Peyer's patch (tissue), 4 donors: ENCODE measurements at regions not wholly inside any gene's neighbourhood (a gene's known extent, or its start where the extent isn't known, plus 50 kb on each side); places are given as distances from the start of the nearest gene placed in this dataset.

Experiments used
- DNase-seq, 3 donors: peaks; one replicate each; pipeline ENCODE4 v3.0.0-alpha.2; 2017 to 2019
- H3K27ac ChIP-seq, 4 donors: fragments of 200-600 bp; sonication (generic); one replicate each; pipeline ENCODE4 v1.5.1; 2016 to 2019
- H3K27me3 ChIP-seq, 2 donors: fragments of 200-600 bp; sonication (generic); one replicate each; pipeline ENCODE4 v1.5.1; 2019
- H3K36me3 ChIP-seq, 3 donors: fragments of 200-600 bp; sonication (generic); one replicate each; pipeline ENCODE4 v1.5.1; 2016 to 2019
- H3K4me1 ChIP-seq, 4 donors: fragments of 200-600 bp; sonication (generic); one replicate each; pipeline ENCODE4 v1.5.1; 2016 to 2019
- H3K4me3 ChIP-seq, 4 donors: fragments of 200-600 bp; sonication (generic); 1 replicate in 3 of 4; 2 replicates in 1 of 4; pipeline ENCODE4 v1.5.1; 2016 to 2019; ENCODE audit warnings: mild to moderate bottlenecking in 1 of 4
- H3K9me3 ChIP-seq, 4 donors: fragments of 200-600 bp; sonication (generic); one replicate each; pipeline ENCODE4 v1.5.1; 2016 to 2019; ENCODE audit warnings: mild to moderate bottlenecking in 1 of 4
- POLR2A ChIP-seq, 2 donors: fragments of 450-650 bp; IDR thresholded peaks; one replicate each; pipeline ENCODE4 v1.5.1; 2017; ENCODE audit warnings: antibody characterized with exemption in 2 of 2, mild to moderate bottlenecking in 2 of 2, moderate library complexity in 2 of 2
- TF ChIP-seq, protein P1 (sequence below), 6 experiments: fragments of 450-650 bp in 4 of 6; fragments of 200-600 bp in 2 of 6; sonication (generic) in 1 of 6; IDR thresholded peaks; one replicate each; pipeline ENCODE4 v1.5.1; 2017 to 2019; ENCODE audit warnings: antibody characterized with exemption in 6 of 6, mild to moderate bottlenecking in 3 of 6, moderate library complexity in 1 of 6

DNA sequence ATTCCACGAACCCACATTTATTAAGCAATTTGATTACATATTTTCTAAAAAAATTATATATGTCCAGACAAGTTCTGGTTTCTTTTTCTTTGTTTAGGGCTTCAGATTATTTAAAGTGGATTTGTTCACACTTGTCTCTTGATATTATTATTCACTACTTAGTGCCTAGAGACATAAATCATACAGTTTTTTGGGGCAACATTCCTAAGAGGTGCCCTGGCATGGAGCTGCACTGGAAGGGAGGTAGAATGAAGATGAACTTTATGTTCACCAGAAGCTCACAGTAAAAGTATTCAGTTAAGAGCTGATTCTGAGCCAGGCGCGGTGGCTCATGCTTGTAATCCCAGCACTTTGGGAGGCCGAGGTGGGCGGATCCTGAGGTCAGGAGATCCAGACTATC is 762.7 kb upstream of the TMEFF2 start:
- no peaks in the 10 kb centered on the region for H3K4me1 ChIP-seq
- no peaks in the 10 kb centered on the region for H3K27me3 ChIP-seq
- DNase-seq, result no peak
- no peak overlapping the region for H3K4me3 ChIP-seq
- no peaks in the 10 kb centered on the region for H3K36me3 ChIP-seq
- no peak overlapping the region for H3K27ac ChIP-seq
- peaks cover 0 to 3% (median 0%) of the 10 kb centered on the region in 4 donors for H3K9me3 ChIP-seq
- TF ChIP-seq, protein P1, sequence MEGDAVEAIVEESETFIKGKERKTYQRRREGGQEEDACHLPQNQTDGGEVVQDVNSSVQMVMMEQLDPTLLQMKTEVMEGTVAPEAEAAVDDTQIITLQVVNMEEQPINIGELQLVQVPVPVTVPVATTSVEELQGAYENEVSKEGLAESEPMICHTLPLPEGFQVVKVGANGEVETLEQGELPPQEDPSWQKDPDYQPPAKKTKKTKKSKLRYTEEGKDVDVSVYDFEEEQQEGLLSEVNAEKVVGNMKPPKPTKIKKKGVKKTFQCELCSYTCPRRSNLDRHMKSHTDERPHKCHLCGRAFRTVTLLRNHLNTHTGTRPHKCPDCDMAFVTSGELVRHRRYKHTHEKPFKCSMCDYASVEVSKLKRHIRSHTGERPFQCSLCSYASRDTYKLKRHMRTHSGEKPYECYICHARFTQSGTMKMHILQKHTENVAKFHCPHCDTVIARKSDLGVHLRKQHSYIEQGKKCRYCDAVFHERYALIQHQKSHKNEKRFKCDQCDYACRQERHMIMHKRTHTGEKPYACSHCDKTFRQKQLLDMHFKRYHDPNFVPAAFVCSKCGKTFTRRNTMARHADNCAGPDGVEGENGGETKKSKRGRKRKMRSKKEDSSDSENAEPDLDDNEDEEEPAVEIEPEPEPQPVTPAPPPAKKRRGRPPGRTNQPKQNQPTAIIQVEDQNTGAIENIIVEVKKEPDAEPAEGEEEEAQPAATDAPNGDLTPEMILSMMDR (IDR thresholded peaks at IDR 0.05), result no peak

DNA sequence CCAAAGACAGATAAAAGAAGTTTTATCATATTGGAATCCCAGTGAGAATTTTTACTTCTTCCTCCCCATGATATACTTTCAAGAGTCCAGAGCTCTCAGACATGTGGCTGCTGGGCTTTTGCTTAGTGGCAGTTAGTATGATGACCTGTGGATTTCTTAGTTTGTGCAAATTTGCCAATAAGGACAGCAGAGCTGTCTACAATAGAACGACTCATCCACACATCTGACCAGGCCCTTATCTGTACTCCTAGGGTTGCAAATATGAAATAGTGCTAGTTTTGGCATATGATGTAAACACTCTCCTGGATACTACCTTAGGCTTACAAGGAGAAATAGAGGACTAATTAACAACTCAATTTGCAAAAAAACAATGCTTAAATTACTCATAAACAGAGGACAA is 758.4 kb upstream of the TMEFF2 start:
- TF ChIP-seq, protein P1 (IDR thresholded peaks at IDR 0.05), result no peak
- no peak for TF ChIP-seq POLR2A (IDR thresholded peaks at IDR 0.05)
- no peaks in the 10 kb centered on the region for H3K4me1 ChIP-seq

GRCh38 chr2:192952245-192952644 is 757.5 kb upstream of the TMEFF2 start:
- Histone ChIP-seq H3K27me3 (no peaks in the 10 kb centered on the region), H3K4me3 (no peak overlapping the region), H3K36me3 (no peaks in the 10 kb centered on the region), H3K27ac (no peak overlapping the region), H3K9me3 (no peaks in the 10 kb centered on the region), H3K4me1 (no peaks in the 10 kb centered on the region)
- TF ChIP-seq, protein P1 (IDR thresholded peaks at IDR 0.05), result no peak
- TF ChIP-seq POLR2A (IDR thresholded peaks at IDR 0.05), result no peak
- DNase-seq, result no peak

More for the DNA sequence above, 758.4 kb upstream of the TMEFF2 start:
- H3K9me3 ChIP-seq, result no peaks in the 10 kb centered on the region
- no peak overlapping the region for H3K27ac ChIP-seq
- H3K27me3 ChIP-seq, result no peaks in the 10 kb centered on the region
- DNase-seq, result no peak
- H3K36me3 ChIP-seq, result no peaks in the 10 kb centered on the region
- no peak overlapping the region for H3K4me3 ChIP-seq

- H3K36me3 ChIP-seq, result no peaks in the 10 kb centered on the region
- no peak for TF ChIP-seq POLR2A (IDR thresholded peaks at IDR 0.05)
- TF ChIP-seq, protein P1 (IDR thresholded peaks at IDR 0.05), result no peak
- DNase-seq, result no peak
- no peaks in the 10 kb centered on the region for H3K4me1 ChIP-seq
- no peaks in the 10 kb centered on the region for H3K9me3 ChIP-seq
- no peak overlapping the region for H3K27ac ChIP-seq
- H3K27me3 ChIP-seq, result no peaks in the 10 kb centered on the region
- no peak overlapping the region for H3K4me3 ChIP-seq
These were observed 753.6 kb upstream of the TMEFF2 start for GRCh38 chr2:192948316-192948715.

DNA sequence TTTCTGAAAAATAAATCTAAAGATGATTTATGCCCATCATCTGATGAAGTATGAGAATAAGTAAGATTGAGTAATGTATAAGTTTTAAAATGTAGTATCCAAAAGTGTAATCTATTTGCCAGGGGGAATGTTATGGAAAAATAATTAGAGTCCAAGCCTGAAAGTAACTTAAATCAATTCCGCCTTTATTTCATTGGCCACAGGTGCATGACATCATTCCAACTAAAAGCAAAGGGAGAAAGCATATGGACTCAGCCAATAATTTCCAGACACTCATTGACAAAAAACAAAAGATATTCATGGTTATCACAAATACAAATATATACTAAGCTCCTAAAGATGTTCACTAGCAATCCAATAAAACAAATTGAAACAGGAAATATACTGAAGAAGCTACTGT is 752.6 kb upstream of the TMEFF2 start:
- H3K27ac ChIP-seq, result no peak overlapping the region
- H3K27me3 ChIP-seq, result no peaks in the 10 kb centered on the region

More for the DNA sequence above, 752.6 kb upstream of the TMEFF2 start:
- H3K4me3 ChIP-seq, result no peak overlapping the region
- TF ChIP-seq, protein P1 (IDR thresholded peaks at IDR 0.05), result no peak
- TF ChIP-seq POLR2A (IDR thresholded peaks at IDR 0.05), result no peak
- H3K9me3 ChIP-seq, result peaks cover 0 to 1% (median 0%) of the 10 kb centered on the region in 4 donors
- no peak for DNase-seq
- H3K36me3 ChIP-seq, result no peaks in the 10 kb centered on the region
- no peaks in the 10 kb centered on the region for H3K4me1 ChIP-seq
